ENCODE measurements at regions not wholly inside any gene's neighbourhood (a gene's known extent, or its start where the extent isn't known, plus 50 kb on each side); places are given as distances from the start of the nearest gene placed in this dataset.

DNA sequence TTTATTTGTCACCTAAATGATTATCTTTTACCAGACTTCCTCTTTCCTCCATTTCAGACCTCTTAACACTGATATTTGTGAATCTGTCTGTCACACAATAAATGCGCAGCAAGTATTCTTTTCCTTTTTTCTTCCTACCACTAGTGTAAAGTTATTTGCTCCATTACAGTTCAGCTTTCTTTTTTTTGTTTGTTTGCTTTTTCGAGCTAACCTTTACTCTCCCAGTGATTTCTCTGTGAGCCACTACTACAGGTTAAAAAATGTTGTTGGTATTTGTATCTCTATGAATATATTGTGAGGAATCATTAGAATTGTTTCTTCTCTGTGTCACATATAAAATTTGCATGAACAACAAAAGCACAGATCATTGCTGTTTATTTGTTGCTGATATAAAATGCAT, 854.0 kb upstream of the GCFC2 start:
- Histone ChIP-seq H3K36me3 (ENCODE audit: low read length) (no peaks in the 10 kb centered on the region), H3K4me2 (ENCODE audit: low read depth, low read length, poor library complexity, severe bottlenecking) (no peak overlapping the region), H3K9ac (ENCODE audit: low read length) (no peak overlapping the region), H4K20me1 (ENCODE audit: low read depth, low read length) (no peaks in the 10 kb centered on the region), H3F3A (ENCODE audit: insufficient read depth) (no peaks in the 10 kb centered on the region), H3K79me2 (ENCODE audit: insufficient read depth, low read length) (no peaks in the 10 kb centered on the region), H2AFZ (ENCODE audit: low read depth, low read length, severe bottlenecking) (no peak overlapping the region), H3K9me3 (ENCODE audit: insufficient read depth, low read length) (no peaks in the 10 kb centered on the region), H3K9me2 (replicated peaks; ENCODE audit: insufficient read depth, low read length) (no peaks in the 10 kb centered on the region), H3K27ac (ENCODE audit: low read depth, low read length) (no peak overlapping the region), H3K4me3 (ENCODE audit: insufficient read depth, low read length, poor library complexity, severe bottlenecking) (no peak overlapping the region), H3K27me3 (ENCODE audit: low read length) (no peaks in the 10 kb centered on the region)
- no peak for TF ChIP-seq EZH2phosphoT487 (conservative IDR thresholded peaks at IDR 0.05; ENCODE audit: low read length)
- TF ChIP-seq, protein P1, sequence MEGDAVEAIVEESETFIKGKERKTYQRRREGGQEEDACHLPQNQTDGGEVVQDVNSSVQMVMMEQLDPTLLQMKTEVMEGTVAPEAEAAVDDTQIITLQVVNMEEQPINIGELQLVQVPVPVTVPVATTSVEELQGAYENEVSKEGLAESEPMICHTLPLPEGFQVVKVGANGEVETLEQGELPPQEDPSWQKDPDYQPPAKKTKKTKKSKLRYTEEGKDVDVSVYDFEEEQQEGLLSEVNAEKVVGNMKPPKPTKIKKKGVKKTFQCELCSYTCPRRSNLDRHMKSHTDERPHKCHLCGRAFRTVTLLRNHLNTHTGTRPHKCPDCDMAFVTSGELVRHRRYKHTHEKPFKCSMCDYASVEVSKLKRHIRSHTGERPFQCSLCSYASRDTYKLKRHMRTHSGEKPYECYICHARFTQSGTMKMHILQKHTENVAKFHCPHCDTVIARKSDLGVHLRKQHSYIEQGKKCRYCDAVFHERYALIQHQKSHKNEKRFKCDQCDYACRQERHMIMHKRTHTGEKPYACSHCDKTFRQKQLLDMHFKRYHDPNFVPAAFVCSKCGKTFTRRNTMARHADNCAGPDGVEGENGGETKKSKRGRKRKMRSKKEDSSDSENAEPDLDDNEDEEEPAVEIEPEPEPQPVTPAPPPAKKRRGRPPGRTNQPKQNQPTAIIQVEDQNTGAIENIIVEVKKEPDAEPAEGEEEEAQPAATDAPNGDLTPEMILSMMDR (IDR thresholded peaks at IDR 0.05; ENCODE audit: insufficient read depth, low read length, poor library complexity, severe bottlenecking) = no peak

DNA sequence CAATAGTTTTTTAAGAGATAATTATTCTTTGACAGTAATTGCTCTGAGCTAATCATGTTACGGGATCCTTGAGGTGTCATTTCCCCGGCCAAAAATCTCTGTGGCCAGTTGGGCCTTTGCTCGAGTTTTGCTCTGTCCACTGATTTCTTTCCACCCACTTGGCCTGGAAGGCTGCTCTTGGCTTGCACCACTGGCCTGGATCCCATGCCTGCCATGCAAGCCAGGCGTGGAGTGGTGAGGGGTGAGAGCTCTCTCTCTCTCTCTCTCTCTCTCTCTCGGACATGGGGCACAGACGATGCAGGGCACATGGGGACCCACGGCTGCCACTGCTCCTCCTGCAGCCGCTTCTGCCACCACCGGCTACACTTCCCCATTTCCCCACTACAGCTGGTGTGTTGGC, 853.0 kb upstream of the GCFC2 start:
- no peak overlapping the region for H3K4me3 ChIP-seq (ENCODE audit: insufficient read depth, low read length, poor library complexity, severe bottlenecking)

DNA sequence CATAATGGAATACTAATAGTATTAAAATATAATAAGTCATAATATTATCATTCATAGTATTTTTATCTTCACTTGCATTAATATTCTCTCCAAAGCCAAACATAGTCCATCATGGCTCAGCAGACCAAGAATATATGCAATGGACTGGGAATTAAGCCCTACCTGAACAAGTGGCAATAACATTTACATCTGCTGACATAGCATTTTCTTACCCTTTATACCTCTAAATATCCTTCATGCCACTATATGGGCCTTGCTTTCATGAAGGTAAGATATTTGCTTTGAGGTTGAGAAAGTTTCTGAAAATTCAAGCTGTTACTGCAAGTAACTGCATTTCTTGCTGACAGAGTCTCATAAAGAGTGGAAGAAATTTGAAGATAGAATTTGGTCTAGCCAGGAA, 847.4 kb upstream of the GCFC2 start:
- TF ChIP-seq, protein P1 (IDR thresholded peaks at IDR 0.05; ENCODE audit: insufficient read depth, low read length, poor library complexity, severe bottlenecking) = no peak
- TF ChIP-seq EZH2phosphoT487 (conservative IDR thresholded peaks at IDR 0.05; ENCODE audit: low read length) = no peak
- Histone ChIP-seq H3K9ac (ENCODE audit: low read length) (no peak overlapping the region), H3K9me3 (ENCODE audit: insufficient read depth, low read length) (no peaks in the 10 kb centered on the region), H4K20me1 (ENCODE audit: low read depth, low read length) (no peaks in the 10 kb centered on the region), H3K4me2 (ENCODE audit: low read depth, low read length, poor library complexity, severe bottlenecking) (no peak overlapping the region), H3K36me3 (ENCODE audit: low read length) (no peaks in the 10 kb centered on the region), H3K27me3 (ENCODE audit: low read length) (no peaks in the 10 kb centered on the region), H3F3A (ENCODE audit: insufficient read depth) (no peaks in the 10 kb centered on the region), H3K79me2 (ENCODE audit: insufficient read depth, low read length) (no peaks in the 10 kb centered on the region), H3K27ac (ENCODE audit: low read depth, low read length) (no peak overlapping the region), H2AFZ (ENCODE audit: low read depth, low read length, severe bottlenecking) (no peak overlapping the region), H3K9me2 (replicated peaks; ENCODE audit: insufficient read depth, low read length) (no peaks in the 10 kb centered on the region), H3K4me3 (ENCODE audit: insufficient read depth, low read length, poor library complexity, severe bottlenecking) (no peak overlapping the region)

More for the DNA sequence above, 853.0 kb upstream of the GCFC2 start:
- Histone ChIP-seq H3K36me3 (ENCODE audit: low read length) (no peaks in the 10 kb centered on the region), H3K9me3 (ENCODE audit: insufficient read depth, low read length) (no peaks in the 10 kb centered on the region), H3K9me2 (replicated peaks; ENCODE audit: insufficient read depth, low read length) (no peaks in the 10 kb centered on the region), H3K9ac (ENCODE audit: low read length) (no peak overlapping the region), H2AFZ (ENCODE audit: low read depth, low read length, severe bottlenecking) (no peak overlapping the region), H3K79me2 (ENCODE audit: insufficient read depth, low read length) (no peaks in the 10 kb centered on the region), H3K27me3 (ENCODE audit: low read length) (no peaks in the 10 kb centered on the region), H3K4me2 (ENCODE audit: low read depth, low read length, poor library complexity, severe bottlenecking) (no peak overlapping the region), H3K27ac (ENCODE audit: low read depth, low read length) (no peak overlapping the region), H3F3A (ENCODE audit: insufficient read depth) (no peaks in the 10 kb centered on the region), H4K20me1 (ENCODE audit: low read depth, low read length) (no peaks in the 10 kb centered on the region)
- no peak for TF ChIP-seq EZH2phosphoT487 (conservative IDR thresholded peaks at IDR 0.05; ENCODE audit: low read length)
- TF ChIP-seq, protein P1 (IDR thresholded peaks at IDR 0.05; ENCODE audit: insufficient read depth, low read length, poor library complexity, severe bottlenecking) = no peak
